A673 (cell line): ENCODE measurements at regions not wholly inside any gene's neighbourhood (a gene's known extent, or its start where the extent isn't known, plus 50 kb on each side); places are given as distances from the start of the nearest gene placed in this dataset.

ENCODE experiments used
- BruUV-seq: library from RNA; stranded (reverse); fragments of 400-500 nt; replicated peaks from 2 replicates; lab custom pipeline; 2021; lab: Mats Ljungman, UMichigan
- CTCF ChIA-PET: fragments of 300-600 bp; sonication (Branson Sonifier 250); formaldehyde crosslinking; loops from one replicate; lab custom pipeline; 2022; ENCODE audit warnings: antibody characterized with exemption; lab: Charles Lee
- POLR2A ChIA-PET: fragments of 300-600 bp; sonication (Branson Sonifier 250); formaldehyde crosslinking; loops from one replicate; lab custom pipeline; 2022; ENCODE audit warnings: antibody characterized with exemption; ENCODE audit not compliant: low non-redundant PET; lab: Charles Lee
- DNase-seq: peaks from one replicate; pipeline ENCODE4 v3.0.0-alpha.2; 2015; ENCODE audit warnings: low spot score
- H3K27ac ChIP-seq: fragments of 200-600 bp; sonication (generic); 2 replicates; pipeline ENCODE4 v1.5.1; 2016; ENCODE audit warnings: mixed run types, low read depth, mild to moderate bottlenecking, mixed read lengths, antibody characterized with exemption, low read length; ENCODE audit not compliant: poor library complexity, severe bottlenecking
- H3K27me3 ChIP-seq: fragments of 200-600 bp; sonication (generic); replicated peaks from 2 replicates; pipeline ENCODE4 v1.6.1; 2017; ENCODE audit warnings: mixed run types, low read depth, mild to moderate bottlenecking, mixed read lengths, antibody characterized with exemption, low read length; ENCODE audit not compliant: insufficient read depth, poor library complexity
- H3K36me3 ChIP-seq: fragments of 200-600 bp; sonication (generic); 2 replicates; pipeline ENCODE4 v1.6.1; 2016; ENCODE audit warnings: mixed run types, mild to moderate bottlenecking, mixed read lengths, antibody characterized with exemption, low read length; ENCODE audit not compliant: insufficient read depth, poor library complexity, severe bottlenecking
- H3K4me1 ChIP-seq: fragments of 200-600 bp; sonication (generic); 2 replicates; pipeline ENCODE4 v1.6.1; 2017; ENCODE audit warnings: mixed run types, mild to moderate bottlenecking, mixed read lengths, antibody characterized with exemption, low read length; ENCODE audit not compliant: insufficient read depth, poor library complexity, severe bottlenecking
- H3K4me3 ChIP-seq: fragments of 200-600 bp; sonication (generic); 2 replicates; pipeline ENCODE4 v1.5.1; 2016; ENCODE audit warnings: low read depth, mixed run types, mild to moderate bottlenecking, mixed read lengths, low read length; ENCODE audit not compliant: poor library complexity, severe bottlenecking
- H3K9me3 ChIP-seq: fragments of 200-600 bp; sonication (generic); 2 replicates; pipeline ENCODE4 v1.6.1; 2016; ENCODE audit warnings: mixed run types, low read depth, mild to moderate bottlenecking, mixed read lengths, antibody characterized with exemption, low read length; ENCODE audit not compliant: poor library complexity, severe bottlenecking
- EZH2 ChIP-seq: fragments of 200-600 bp; sonication (generic); IDR thresholded peaks from 2 replicates; pipeline ENCODE4 v1.6.1; 2017; ENCODE audit warnings: borderline replicate concordance, low read depth, mild to moderate bottlenecking, mixed read lengths, antibody characterized with exemption, low read length; ENCODE audit not compliant: poor library complexity, severe bottlenecking
- intact Hi-C: fragments of 100-400 bp; cut with micrococcal nuclease; formaldehyde crosslinking; loops from one replicate; pipeline ENCODE4 v1.10.0; 2022; ENCODE audit not compliant: unreplicated experiment
- TF ChIP-seq, protein P1 (sequence below): fragments of 300-800, 200-600 bp; sonication (generic); conservative IDR thresholded peaks from 2 replicates; pipeline ENCODE4 v1.5.1; 2017; ENCODE audit warnings: low read depth, mild to moderate bottlenecking, antibody characterized with exemption, low read length, moderate library complexity, mixed read lengths

DNA sequence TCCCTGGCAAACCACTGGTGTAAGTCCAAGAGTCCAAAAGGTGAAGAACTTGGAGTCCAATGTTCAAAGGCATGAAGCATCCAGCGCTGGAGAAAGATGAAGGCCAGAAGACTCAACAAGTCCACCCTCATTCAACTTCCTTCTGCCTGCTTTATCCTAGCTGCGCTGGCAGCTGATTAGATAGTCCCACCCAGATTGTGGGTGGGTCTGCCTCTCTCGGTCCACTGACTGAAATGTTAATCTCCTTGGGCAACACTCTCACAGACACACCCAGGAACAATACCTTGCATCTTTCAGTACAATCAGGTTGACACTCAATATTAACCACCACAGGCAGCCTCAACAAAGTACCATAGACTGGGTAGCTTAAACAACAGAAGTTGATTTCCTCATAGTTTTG lies 245.9 kb upstream of the IGF1R start:
- Histone ChIP-seq H3K27me3 (peaks cover 58% of the 10 kb centered on the region), H3K4me3 (no peak overlapping the region), H3K4me1 (no peaks in the 10 kb centered on the region), H3K36me3 (no peaks in the 10 kb centered on the region), H3K9me3 (no peaks in the 10 kb centered on the region), H3K27ac (no peak overlapping the region)
- BruUV-seq = no TSS peak
- CTCF ChIA-PET = no interaction called here
- TF ChIP-seq, protein P1, sequence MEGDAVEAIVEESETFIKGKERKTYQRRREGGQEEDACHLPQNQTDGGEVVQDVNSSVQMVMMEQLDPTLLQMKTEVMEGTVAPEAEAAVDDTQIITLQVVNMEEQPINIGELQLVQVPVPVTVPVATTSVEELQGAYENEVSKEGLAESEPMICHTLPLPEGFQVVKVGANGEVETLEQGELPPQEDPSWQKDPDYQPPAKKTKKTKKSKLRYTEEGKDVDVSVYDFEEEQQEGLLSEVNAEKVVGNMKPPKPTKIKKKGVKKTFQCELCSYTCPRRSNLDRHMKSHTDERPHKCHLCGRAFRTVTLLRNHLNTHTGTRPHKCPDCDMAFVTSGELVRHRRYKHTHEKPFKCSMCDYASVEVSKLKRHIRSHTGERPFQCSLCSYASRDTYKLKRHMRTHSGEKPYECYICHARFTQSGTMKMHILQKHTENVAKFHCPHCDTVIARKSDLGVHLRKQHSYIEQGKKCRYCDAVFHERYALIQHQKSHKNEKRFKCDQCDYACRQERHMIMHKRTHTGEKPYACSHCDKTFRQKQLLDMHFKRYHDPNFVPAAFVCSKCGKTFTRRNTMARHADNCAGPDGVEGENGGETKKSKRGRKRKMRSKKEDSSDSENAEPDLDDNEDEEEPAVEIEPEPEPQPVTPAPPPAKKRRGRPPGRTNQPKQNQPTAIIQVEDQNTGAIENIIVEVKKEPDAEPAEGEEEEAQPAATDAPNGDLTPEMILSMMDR = no peak
- TF ChIP-seq EZH2 = no peak
- intact Hi-C loops = no loop called here
- DNase-seq = no peak
- POLR2A ChIA-PET = no interaction called here

DNA sequence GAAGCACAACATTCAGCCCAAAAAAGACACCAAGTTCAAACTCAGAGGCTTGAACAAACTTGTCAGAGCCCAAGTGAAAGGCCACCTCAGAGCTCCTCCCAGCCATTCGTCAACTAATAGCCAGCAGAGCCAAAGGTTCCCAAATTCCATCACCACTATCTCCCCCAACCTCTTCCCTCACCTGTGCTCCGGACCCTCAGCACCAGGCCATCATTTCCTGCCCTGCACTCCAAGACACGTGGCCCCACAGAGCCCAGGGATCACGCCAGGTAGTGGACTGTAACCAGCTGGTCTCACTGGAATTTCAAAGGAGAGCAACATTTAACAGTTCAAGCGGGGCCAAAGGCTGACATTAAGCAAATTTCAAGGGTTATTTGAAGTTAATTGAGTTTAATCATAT lies 245.2 kb upstream of the IGF1R start:
- no peaks in the 10 kb centered on the region for H3K4me1 ChIP-seq
- no peaks in the 10 kb centered on the region for H3K36me3 ChIP-seq
- H3K27ac ChIP-seq = no peak overlapping the region
- no peak overlapping the region for H3K4me3 ChIP-seq
- no peaks in the 10 kb centered on the region for H3K9me3 ChIP-seq
- no peak for DNase-seq
- no peak for TF ChIP-seq EZH2
- TF ChIP-seq, protein P1 = no peak
- BruUV-seq = no TSS peak
- H3K27me3 ChIP-seq = peaks cover 55% of the 10 kb centered on the region
- CTCF ChIA-PET = no interaction called here
- POLR2A ChIA-PET = no interaction called here
- intact Hi-C loops = no loop called here

DNA sequence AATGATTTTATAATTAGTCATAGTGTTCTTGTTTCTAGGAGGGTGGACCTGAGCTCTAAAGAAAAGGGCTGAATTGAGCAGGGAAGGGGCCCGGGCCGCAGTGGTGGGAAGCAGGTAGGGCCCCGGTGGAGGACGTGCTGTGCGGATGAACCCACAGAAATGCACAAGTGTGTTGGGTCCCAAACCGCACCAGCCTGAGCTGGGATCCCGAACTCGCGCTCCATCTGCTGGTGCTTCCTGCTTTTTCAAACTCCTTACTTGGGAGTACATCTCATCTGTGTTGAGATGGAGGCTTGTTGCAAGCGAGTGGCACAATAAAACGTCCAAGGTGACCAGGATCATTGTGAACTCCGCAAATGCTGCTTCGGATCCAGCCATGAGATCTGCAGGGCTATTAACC lies 244.8 kb upstream of the IGF1R start:
- CTCF ChIA-PET = no interaction called here

More for the DNA sequence above, 244.8 kb upstream of the IGF1R start:
- DNase-seq = no peak
- no TSS peak for BruUV-seq
- Histone ChIP-seq H3K27ac (no peak overlapping the region), H3K4me1 (no peaks in the 10 kb centered on the region), H3K27me3 (peaks cover 51% of the 10 kb centered on the region), H3K9me3 (no peaks in the 10 kb centered on the region), H3K36me3 (no peaks in the 10 kb centered on the region), H3K4me3 (no peak overlapping the region)
- TF ChIP-seq, protein P1 = no peak
- TF ChIP-seq EZH2 = no peak
- intact Hi-C loops = no loop called here
- POLR2A ChIA-PET = no interaction called here
